ENCODE measurements at regions not wholly inside any gene's neighbourhood (a gene's known extent, or its start where the extent isn't known, plus 50 kb on each side); places are given as distances from the start of the nearest gene placed in this dataset.

DNA sequence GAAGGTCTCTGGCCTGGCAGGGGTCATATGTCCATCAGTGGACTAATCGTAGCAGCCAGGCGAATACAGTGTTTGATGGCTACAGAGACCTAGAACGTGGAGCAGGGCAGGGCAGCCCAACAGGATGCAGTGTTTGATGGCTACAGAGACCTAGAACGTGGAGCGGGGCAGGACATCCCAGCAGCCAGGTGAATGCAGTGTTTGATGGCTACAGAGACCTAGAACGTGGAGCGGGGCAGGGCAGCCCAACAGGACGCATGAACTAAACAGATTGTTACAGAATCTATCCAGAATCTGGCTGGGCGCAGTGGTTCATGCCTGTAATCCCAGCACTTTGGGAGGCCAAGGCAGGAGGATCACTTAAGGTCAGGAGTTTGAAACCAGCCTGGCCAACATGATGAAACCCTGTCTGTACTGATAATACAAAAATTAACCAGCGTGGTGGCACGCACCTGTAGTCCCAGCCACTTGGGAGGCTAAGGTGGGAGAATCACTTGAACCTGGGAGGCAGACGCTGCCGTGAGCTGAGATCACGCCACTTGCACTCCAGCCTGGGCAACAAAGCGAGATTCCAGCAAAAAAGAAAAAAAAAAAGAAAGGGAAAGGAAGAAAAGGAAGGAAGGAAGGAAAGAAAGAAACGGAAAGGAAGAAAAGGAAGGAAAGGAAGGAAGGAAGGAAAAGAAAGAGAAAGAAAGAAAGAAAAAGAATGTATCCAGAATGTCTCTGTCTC, 65.2 kb upstream of the RPH3AL start:
- peaks cover 0 to 11% of the 10 kb centered on the region in 2 donors for H3K27me3 ChIP-seq
- H3K4me1 ChIP-seq: no peaks in the 10 kb centered on the region
- intact Hi-C loops (cut with DNase I; ENCODE audit: low total_unique reads): no loop called here
- no peak for DNase-seq
- H3K27ac ChIP-seq: no peak overlapping the region
- H3K36me3 ChIP-seq: peaks cover 0 to 22% (median 0%) of the 10 kb centered on the region in 3 donors
- no peak overlapping the region for H3K4me3 ChIP-seq
- H3K9me3 ChIP-seq: no peaks in the 10 kb centered on the region
- TF ChIP-seq, protein P1, sequence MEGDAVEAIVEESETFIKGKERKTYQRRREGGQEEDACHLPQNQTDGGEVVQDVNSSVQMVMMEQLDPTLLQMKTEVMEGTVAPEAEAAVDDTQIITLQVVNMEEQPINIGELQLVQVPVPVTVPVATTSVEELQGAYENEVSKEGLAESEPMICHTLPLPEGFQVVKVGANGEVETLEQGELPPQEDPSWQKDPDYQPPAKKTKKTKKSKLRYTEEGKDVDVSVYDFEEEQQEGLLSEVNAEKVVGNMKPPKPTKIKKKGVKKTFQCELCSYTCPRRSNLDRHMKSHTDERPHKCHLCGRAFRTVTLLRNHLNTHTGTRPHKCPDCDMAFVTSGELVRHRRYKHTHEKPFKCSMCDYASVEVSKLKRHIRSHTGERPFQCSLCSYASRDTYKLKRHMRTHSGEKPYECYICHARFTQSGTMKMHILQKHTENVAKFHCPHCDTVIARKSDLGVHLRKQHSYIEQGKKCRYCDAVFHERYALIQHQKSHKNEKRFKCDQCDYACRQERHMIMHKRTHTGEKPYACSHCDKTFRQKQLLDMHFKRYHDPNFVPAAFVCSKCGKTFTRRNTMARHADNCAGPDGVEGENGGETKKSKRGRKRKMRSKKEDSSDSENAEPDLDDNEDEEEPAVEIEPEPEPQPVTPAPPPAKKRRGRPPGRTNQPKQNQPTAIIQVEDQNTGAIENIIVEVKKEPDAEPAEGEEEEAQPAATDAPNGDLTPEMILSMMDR (IDR thresholded peaks at IDR 0.05): no peak

DNA sequence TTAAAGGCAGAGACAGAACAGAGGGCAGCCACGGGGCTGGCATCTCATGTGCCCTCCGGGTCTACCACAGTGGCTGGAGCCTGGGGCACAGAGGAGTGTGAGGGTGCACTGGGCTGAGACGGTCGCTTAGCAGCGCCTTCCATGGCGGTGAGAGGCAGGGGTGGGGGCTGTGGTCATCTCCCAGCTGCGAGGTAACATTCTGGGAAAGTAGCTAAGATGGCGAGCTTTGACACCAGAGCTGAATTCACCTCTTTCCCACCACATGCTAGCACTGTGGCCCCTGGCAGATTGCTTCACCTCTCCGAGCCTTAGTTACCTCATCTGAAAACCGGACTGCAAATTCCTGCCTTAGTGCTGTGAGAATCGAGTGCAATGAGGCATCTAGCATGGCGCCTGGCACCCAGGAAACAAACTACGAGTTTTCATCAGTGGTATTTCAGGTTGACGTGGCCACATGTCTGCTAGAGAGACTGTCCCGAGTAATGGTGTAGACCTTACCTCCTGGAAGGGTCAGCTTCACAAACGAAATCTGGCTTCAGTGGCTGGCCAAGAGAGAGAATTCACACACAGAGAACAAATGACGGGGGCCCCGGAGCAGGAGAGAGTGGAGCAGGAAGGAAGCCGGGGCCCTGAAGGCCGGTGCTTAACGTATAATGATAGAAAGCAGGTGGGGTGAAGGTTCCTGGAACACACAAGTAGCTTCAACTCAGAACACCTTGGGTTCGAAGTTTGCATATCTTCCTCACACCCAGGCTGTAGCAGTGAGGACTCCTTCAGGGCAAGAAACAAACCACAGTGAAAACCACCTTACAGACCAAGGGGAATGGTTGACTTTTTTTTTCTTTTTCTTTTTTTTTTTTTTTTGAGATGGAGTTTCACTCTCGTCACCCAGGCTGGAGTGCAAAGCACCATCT, 63.9 kb upstream of the RPH3AL start:
- TF ChIP-seq, protein P1 (IDR thresholded peaks at IDR 0.05): no peak
- H3K4me3 ChIP-seq: no peak overlapping the region
- no peak for DNase-seq
- peaks cover 0 to 10% (median 3%) of the 10 kb centered on the region in 4 donors for H3K4me1 ChIP-seq
- H3K9me3 ChIP-seq: no peaks in the 10 kb centered on the region
- H3K27me3 ChIP-seq: peaks cover 0 to 4% of the 10 kb centered on the region in 2 donors
- H3K36me3 ChIP-seq: peaks cover 0 to 23% (median 0%) of the 10 kb centered on the region in 3 donors
- H3K27ac ChIP-seq: no peak overlapping the region
- intact Hi-C loops (cut with DNase I; ENCODE audit: low total_unique reads): no loop called here

DNA sequence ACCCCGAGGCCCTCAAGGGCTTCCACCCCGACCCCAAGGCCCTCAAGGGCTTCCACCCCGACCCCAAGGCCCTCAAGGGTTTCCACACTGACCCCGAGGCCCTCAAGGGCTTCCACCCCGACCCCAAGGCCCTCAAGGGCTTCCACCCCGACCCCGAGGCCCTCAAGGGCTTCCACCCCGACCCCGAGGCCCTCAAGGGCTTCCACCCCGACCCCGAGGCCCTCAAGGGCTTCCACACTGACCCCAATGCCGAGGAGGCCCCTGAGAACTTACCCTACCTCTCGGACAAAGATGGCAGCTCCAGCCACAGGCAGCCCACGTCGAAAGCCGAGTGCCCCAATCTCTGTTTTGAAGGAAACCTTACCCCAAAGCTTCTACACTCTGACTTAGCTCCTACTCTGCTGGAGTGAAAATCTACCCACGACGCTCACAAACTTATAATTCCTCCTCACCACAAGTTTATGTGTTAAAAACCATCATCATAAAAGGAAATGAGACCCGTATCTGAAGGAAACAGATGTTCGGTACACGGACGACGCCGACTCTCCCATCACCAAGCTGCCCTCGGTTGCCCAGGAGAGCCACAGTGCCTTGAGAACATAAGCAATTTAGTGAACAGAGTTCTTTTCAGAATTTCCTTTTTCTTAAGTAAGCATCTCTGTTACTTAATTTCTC, 61.2 kb upstream of the RPH3AL start:
- DNase-seq: no peak
- Histone ChIP-seq H3K4me1 (peaks cover 0 to 25% (median 15%) of the 10 kb centered on the region in 4 donors), H3K4me3 (no peak overlapping the region), H3K9me3 (no peaks in the 10 kb centered on the region), H3K27me3 (no peaks in the 10 kb centered on the region), H3K36me3 (peaks cover 0 to 23% (median 0%) of the 10 kb centered on the region in 3 donors), H3K27ac (no peak overlapping the region)
- TF ChIP-seq, protein P1 (IDR thresholded peaks at IDR 0.05): no peak
- intact Hi-C loops (cut with DNase I; ENCODE audit: low total_unique reads): loop anchor here (2.0 kb wide), 1 partner anchor 285 kb away; no protein-coding TSS in a partner anchor

DNA sequence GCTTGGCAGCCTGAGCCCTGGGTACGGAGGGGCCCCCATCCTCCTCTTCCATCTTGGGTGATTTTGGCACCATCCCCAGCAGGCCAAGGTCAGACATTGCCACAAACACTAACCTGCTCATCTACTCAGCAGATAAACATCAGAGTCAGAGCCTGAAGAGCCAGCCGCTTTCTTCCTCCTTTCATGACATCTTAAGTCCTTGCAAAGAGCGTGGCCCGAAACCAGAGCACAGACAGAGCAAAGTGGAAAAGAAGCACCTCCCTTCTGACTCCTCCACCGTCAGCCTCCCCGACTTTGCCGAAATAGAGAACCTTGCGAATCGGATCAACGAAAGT, 60.4 kb upstream of the RPH3AL start:
- H3K27ac ChIP-seq: no peak overlapping the region
- no peaks in the 10 kb centered on the region for H3K27me3 ChIP-seq
- H3K9me3 ChIP-seq: no peaks in the 10 kb centered on the region
- H3K4me1 ChIP-seq: peaks cover 0 to 25% (median 15%) of the 10 kb centered on the region in 4 donors
- intact Hi-C loops (cut with DNase I; ENCODE audit: low total_unique reads): loop anchor here (2.0 kb wide), 1 partner anchor 286 kb away; no protein-coding TSS in a partner anchor
- DNase-seq: no peak
- peaks cover 0 to 23% (median 0%) of the 10 kb centered on the region in 3 donors for H3K36me3 ChIP-seq
- H3K4me3 ChIP-seq: no peak overlapping the region
- TF ChIP-seq, protein P1 (IDR thresholded peaks at IDR 0.05): no peak
